GM12875 (cell line): ENCODE measurements at regions not wholly inside any gene's neighbourhood (a gene's known extent, or its start where the extent isn't known, plus 50 kb on each side); places are given as distances from the start of the nearest gene placed in this dataset.

Experiments
- H3K4me3 ChIP-seq: one replicate; pipeline ENCODE4 v1.5.1; 2011; ENCODE audit warnings: low read depth, low read length, control low read depth
- CTCF ChIP-seq: IDR thresholded peaks from 2 replicates; pipeline ENCODE4 v1.5.1; 2011; ENCODE audit warnings: low read depth, mild to moderate bottlenecking, control low read depth, inconsistent platforms, low read length, moderate library complexity, borderline replicate concordance; ENCODE audit not compliant: insufficient read depth

DNA sequence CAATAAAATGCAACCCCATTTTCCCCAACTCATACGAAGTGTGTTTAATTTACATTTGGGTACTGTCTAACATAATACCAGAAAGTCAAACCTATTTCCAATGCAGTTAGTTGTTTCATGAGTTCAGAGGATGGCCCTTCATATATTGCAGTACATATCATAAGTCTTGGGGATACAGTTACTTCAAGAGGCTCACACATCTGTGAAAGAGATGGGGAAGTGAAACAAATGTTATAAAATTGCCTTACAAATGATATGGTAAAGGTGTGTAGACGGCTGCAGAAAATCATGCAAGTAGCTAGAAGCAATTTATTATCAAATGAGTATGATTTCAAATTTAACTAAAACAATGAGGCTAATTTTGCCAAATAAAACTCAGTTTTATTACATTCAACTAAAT lies 219.0 kb upstream of the CDH12 start:
- no peak overlapping the region for H3K4me3 ChIP-seq
- TF ChIP-seq CTCF, result no peak

DNA sequence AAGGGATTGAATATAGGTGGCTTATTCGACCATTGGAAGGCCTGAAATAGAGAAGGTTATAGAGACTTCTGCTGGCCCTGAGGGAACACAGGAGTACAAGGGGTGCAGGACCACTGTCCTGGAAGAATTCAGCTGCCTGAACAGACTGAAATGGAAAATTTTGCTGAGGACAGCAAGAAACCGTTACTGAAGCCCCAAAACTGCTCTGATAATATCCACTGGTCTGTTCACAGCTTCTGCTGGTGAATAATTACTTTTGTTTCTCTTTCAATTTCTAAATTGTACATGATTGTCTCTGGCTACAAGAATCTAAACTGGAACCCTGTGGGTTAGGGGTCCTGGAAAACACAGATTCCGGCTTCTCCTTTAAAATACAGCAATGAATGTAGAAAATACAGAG lies 218.5 kb upstream of the CDH12 start:
- H3K4me3 ChIP-seq, result no peak overlapping the region
- no peak for TF ChIP-seq CTCF

DNA sequence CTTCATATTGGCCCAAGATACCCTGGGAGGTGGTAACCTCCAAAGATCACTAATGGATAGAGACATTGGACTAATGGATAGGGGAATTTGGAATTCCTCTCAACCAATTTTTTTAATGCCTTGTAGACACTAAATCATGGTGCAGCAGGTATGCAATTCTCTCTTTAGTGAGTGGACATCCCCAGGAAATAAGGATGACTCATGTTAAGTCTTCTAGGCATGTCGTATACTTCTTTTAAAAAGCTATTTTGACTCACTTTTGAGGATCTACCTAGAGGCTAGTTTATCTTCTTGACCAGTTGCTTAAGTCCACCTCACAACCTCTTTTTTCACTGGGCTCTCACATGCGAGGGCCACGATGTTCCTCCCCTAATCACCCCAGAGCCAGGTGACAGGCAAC lies 211.6 kb upstream of the CDH12 start:
- H3K4me3 ChIP-seq, result no peak overlapping the region
- TF ChIP-seq CTCF, result no peak

DNA sequence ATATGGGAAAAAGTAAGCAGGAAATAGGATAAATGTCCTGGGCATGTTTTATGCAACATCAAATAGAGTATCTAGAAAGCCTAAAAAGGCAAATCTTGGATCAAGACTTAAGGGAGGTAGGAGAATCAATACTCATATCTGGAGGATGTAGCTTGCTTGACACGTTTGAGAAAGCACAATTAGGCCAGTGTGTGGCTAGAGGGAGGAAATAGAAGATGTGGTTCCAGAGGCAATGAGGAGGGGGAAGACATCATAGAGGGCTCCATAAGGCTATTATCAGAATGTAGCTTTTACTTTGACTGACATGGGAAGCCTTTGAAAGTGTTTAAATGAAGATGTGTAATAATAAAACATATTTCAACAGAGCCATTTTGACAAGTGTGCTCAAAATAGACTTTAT lies 200.7 kb upstream of the CDH12 start:
- TF ChIP-seq CTCF, result no peak
- H3K4me3 ChIP-seq, result no peak overlapping the region

DNA sequence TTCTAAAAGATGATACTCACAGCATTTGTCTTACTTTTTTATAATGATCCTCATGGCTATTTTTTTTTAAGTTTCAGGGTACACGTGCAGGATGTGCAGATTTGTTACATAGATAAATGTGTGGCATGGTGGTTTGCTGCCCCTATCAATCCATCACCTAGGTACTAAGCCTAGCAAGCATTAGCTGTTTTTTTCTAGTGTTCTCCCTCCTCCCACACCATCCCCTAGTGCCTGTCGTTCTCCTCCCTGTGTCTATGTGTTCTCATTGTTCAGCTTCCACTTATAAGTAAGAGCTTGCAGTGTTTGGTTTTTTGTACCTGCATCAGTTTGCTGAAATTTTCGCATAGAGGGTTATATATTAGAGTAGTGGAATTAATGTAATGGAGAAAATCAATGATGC lies 189.1 kb upstream of the CDH12 start:
- TF ChIP-seq CTCF, result no peak
- H3K4me3 ChIP-seq, result no peak overlapping the region

- TF ChIP-seq CTCF, result no peak
- no peak overlapping the region for H3K4me3 ChIP-seq
Observed at GRCh38 chr5:23035555-23036090, 182.5 kb upstream of the CDH12 start.

- no peak for TF ChIP-seq CTCF
Observed at GRCh38 chr5:23033864-23034263, 180.7 kb upstream of the CDH12 start.

More at GRCh38 chr5:23033864-23034263, 180.7 kb upstream of the CDH12 start:
- H3K4me3 ChIP-seq, result no peak overlapping the region
